ENCODE measurements at regions not wholly inside any gene's neighbourhood (a gene's known extent, or its start where the extent isn't known, plus 50 kb on each side); places are given as distances from the start of the nearest gene placed in this dataset.

DNA sequence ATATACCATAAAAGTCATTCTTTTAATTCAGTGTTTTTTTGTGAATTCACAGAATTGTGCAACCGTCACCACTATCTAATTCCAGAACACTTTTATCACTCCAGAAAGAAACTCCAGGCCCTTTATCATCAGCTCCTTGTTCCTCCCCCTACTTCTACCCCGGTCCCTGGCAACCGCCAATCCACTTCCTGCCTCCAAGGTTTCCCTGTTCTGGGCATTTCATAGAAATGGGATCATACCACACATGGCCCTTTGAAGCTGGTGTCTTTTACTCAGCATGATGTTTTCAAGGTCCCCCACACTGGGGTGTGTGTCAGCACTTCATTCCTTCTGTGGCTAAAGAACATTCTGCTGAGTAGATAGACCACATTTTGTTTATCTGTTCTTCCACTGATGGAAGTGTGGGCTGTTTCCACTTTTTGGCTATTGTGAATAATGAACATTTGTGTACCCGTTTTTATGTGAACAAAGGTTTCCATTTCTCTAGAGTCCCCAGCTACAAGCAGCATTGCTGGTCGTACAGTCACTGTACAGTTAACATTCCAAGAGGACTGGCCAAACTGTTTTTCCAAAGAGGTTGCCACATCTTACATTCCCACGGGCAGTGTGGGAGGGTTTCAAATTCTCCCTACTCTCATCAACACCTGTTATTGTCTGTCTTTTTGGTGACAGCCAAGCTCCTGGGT lies 75.8 kb upstream of the ZNF469 start:
- TF ChIP-seq, protein P1, sequence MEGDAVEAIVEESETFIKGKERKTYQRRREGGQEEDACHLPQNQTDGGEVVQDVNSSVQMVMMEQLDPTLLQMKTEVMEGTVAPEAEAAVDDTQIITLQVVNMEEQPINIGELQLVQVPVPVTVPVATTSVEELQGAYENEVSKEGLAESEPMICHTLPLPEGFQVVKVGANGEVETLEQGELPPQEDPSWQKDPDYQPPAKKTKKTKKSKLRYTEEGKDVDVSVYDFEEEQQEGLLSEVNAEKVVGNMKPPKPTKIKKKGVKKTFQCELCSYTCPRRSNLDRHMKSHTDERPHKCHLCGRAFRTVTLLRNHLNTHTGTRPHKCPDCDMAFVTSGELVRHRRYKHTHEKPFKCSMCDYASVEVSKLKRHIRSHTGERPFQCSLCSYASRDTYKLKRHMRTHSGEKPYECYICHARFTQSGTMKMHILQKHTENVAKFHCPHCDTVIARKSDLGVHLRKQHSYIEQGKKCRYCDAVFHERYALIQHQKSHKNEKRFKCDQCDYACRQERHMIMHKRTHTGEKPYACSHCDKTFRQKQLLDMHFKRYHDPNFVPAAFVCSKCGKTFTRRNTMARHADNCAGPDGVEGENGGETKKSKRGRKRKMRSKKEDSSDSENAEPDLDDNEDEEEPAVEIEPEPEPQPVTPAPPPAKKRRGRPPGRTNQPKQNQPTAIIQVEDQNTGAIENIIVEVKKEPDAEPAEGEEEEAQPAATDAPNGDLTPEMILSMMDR (IDR thresholded peaks at IDR 0.05), result no peak
- TF ChIP-seq POLR2A (IDR thresholded peaks at IDR 0.05), result no peak

Data from prostate gland (tissue), 2 donors.